LNCaP clone FGC (cell line): ENCODE measurements at regions not wholly inside any gene's neighbourhood (a gene's known extent, or its start where the extent isn't known, plus 50 kb on each side); places are given as distances from the start of the nearest gene placed in this dataset.
"Not testable (repeated sequence)": the region's sequence is repeated elsewhere in the genome, so short reads cannot be mapped to it uniquely, and the experiment has no call there.

ENCODE experiments used
- DNase-seq: peaks from one replicate; pipeline ENCODE4 v3.0.0-alpha.2; 2011; ENCODE audit warnings: low read depth
- H3K4me3 ChIP-seq: 2 replicates; pipeline ENCODE4 v1.5.1; 2011; ENCODE audit warnings: mild to moderate bottlenecking, low read depth, low read length, control low read depth
- TF ChIP-seq, protein P1 (sequence below): IDR thresholded peaks from 2 replicates; pipeline ENCODE4 v1.5.1; 2012; ENCODE audit warnings: mild to moderate bottlenecking; ENCODE audit not compliant: control insufficient read depth, insufficient read depth; ENCODE audit errors: extremely low read depth

DNA sequence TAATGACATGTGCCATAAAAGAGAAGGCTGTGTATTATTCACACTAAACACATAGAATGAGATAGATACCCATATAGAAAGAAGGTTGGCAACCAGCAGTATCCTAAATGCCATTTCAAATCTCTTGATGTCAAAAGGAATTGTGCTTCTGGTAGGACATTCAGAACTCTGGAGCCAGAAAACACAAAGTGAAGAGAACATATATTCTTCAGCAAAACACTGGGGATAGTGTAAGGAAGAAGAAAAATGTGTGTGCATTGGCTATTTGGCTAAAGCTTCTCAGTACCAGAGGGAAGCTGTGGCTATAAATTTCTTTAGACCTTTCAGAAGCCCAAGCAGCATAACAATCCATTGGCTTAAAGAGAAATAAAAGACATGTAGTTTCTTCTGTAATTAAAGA lies 551.6 kb upstream of the C9orf72 start:
- no peak overlapping the region for H3K4me3 ChIP-seq
- no peak for DNase-seq
- TF ChIP-seq, protein P1, sequence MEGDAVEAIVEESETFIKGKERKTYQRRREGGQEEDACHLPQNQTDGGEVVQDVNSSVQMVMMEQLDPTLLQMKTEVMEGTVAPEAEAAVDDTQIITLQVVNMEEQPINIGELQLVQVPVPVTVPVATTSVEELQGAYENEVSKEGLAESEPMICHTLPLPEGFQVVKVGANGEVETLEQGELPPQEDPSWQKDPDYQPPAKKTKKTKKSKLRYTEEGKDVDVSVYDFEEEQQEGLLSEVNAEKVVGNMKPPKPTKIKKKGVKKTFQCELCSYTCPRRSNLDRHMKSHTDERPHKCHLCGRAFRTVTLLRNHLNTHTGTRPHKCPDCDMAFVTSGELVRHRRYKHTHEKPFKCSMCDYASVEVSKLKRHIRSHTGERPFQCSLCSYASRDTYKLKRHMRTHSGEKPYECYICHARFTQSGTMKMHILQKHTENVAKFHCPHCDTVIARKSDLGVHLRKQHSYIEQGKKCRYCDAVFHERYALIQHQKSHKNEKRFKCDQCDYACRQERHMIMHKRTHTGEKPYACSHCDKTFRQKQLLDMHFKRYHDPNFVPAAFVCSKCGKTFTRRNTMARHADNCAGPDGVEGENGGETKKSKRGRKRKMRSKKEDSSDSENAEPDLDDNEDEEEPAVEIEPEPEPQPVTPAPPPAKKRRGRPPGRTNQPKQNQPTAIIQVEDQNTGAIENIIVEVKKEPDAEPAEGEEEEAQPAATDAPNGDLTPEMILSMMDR = no peak

DNA sequence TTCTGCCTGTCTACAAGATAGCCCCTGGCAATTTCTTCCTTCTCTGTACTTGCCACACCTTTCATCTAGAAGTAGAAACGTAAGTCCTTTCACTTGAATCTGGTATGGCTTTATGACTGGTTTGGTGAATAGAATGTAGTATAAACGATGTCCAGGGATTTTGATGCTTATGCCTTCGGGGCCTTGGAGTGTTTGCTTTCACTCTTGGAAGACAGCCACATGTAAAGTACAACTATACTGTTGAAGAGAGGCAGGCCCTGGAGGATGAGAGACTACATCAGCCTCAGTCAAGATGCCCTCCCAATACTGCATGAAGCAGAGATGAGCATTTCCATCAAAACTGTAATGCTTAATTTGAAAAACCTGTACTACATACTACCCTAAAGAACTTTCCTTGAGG lies 553.8 kb upstream of the C9orf72 start:
- H3K4me3 ChIP-seq = no peak overlapping the region
- no peak for DNase-seq
- TF ChIP-seq, protein P1 = no peak

DNA sequence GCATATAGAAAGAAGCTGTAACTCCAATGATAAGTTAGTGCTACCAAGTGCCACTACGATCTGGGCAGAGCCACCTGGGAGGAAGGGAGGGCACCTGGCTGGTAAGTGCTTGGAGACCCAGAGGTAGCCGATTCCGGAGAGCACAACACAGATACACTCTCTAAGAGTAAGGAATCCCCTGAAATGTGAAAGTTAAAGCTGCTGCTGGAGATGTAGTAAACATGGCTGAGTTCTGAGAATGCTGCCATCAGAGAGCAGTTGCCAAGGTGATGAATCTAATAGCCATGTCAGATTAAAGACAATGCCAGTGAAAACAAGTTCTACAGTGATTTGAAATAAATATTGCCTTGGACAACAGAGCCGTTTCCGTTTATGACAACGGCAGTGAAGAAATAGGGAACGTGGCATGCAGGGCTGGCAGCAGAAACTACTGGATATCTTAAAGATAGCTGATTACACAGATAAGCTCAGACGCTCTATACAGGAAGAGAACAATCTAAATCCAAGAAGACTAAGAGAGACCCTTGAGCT lies 561.2 kb upstream of the C9orf72 start:
- TF ChIP-seq, protein P1 = no peak
- DNase-seq = no peak
- no peak overlapping the region for H3K4me3 ChIP-seq

DNA sequence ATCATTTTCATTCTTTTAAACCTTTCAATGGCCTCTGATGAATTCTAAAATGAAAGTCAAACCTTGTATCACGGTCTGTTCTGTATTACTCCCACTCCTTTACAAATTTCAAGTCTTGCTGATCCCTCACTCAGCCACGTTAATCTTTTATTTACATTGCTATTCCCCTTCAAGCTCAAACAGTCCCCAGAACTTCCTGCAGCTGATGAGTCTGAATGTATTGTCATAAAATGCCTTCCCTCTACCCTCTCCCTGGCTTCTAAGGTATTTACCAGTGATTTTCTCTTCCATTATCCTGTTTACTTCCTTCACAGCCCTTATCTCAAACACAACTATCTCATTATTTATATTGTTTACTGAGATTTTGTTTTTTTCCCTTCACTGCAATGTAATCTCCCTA lies 562.3 kb upstream of the C9orf72 start:
- TF ChIP-seq, protein P1 = no peak
- no peak for DNase-seq
- H3K4me3 ChIP-seq = no peak overlapping the region

DNA sequence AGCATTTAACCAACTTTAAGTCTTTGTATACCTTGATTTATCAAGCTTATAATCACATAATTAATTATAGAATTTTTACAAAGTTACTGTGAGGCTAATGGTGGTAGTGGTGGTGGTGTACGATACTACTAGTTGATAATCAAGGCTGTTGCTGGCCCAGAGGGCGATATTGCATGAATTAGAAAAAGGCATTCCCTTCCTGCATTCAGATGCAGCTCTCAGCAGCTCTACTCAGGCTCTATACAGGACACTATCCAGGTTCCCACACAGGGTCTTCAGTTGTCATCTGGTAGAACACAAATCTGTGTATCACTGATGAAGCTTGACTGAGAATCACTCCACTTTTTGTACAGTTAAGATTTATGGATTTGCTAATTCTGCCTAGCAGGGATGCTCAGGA lies 562.8 kb upstream of the C9orf72 start:
- no peak overlapping the region for H3K4me3 ChIP-seq
- TF ChIP-seq, protein P1 = no peak
- DNase-seq = no peak

DNA sequence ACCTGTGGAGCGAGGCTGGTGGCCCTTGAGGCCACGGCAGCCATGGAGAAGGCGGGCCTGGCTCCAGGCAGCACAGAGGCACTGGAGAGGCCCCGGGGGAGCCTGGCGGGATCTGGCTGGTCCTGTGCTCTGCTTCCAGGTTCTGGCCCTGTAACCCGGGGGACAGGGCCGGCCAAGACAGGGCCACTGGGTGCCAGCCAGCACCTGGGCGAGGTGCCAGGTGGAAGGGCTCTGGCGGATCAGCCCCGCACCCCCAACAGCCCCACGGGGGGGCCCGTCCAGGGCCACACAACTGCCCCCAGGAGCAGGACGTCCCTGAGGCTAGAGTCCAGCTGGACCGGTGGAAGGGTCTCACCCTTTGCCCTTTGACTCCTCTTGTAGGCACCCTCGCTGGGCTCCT lies 574.1 kb upstream of the C9orf72 start:
- not testable (repeated sequence) for DNase-seq, H3K4me3 ChIP-seq

DNA sequence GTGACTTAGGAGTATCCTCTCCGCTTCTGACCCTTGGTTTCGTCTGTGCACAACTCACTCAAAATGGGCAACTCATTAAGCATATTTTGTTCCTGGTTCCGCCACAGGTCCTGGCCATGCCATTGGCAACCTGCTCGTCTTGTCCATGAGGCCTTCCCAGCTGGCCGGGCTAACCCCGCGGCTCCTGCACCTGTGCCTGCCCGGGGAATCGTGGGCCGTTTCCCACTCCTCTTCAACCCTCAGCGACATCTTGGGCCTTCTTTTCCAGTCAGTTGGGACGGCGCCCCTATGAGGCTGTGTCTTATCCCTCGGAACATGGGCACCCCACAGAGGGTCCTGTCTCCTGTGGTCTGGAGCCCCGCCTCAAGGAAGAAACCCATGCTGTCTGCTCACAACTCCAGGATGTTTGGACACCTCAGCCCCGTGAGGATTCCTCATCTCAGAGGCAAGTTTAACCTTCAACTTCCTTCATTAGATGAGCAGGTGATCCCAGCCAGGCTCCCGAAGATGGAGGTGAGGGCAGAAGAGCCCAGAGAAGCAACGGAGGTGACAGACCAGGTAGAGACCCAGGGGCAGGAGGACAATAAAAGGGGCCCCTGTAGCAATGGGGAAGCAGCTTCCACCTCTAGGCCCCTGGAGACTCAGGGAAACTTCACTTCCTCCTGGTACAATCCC lies 574.8 kb upstream of the C9orf72 start:
- H3K4me3 ChIP-seq, DNase-seq: not testable (repeated sequence)

DNA sequence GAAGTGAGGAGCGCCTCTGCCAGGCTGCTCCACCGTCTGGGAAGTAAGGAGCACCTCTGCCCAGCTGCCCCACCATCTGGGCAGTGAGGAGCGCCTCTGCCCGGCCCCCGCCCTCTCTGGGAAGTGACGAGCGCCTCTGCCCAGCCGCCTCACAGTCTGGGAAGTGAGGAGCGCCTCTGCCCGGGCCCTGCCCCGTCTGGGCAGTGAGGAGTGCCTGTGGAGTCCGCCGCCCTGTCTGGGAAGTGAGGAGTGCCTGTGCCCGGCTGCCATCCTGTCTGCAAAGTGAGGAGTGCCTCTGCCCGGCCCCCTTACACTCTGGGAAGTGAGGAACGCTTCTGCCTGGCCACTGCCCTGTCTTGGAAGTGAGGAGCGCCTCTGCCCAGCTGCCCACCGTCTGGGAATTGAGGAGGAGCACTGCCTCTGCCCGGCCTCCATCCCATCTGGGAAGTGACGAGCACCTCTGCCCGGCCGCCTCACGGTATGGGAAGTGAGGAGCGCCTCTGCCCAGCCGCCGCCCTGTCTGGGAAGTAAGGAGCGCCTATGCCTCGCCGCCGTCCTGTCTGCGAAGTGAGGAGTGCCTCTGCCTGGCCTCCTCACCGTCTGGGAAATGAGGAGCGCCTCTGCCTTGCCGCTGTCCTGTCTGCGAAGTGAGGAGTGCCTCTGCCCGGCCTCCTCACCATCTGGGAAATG lies 576.2 kb upstream of the C9orf72 start:
- H3K4me3 ChIP-seq = not testable (repeated sequence)

More for the DNA sequence above, 576.2 kb upstream of the C9orf72 start:
- not testable (repeated sequence) for DNase-seq
